ENCODE measurements at regions not wholly inside any gene's neighbourhood (a gene's known extent, or its start where the extent isn't known, plus 50 kb on each side); places are given as distances from the start of the nearest gene placed in this dataset.

DNA sequence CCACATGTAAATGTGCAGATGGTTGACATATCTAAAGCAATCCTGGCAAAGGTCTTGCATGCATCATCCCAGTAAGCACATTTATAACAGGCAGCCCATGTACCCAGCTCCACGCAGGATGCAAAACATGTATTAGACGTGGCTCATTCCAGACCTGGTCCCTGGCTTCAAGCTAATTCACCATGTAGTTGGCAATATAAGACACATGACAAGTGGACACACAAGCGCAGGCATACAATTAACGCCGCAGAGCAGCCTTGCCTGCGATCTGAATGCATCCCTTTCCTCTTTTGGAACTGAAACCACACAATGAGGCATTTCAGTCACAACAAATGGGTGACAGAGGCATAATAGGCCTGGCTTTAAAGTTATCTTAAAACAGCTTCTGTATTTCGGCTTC lies 114.5 kb upstream of the TRIM2 start:
- TF ChIP-seq, protein P1, sequence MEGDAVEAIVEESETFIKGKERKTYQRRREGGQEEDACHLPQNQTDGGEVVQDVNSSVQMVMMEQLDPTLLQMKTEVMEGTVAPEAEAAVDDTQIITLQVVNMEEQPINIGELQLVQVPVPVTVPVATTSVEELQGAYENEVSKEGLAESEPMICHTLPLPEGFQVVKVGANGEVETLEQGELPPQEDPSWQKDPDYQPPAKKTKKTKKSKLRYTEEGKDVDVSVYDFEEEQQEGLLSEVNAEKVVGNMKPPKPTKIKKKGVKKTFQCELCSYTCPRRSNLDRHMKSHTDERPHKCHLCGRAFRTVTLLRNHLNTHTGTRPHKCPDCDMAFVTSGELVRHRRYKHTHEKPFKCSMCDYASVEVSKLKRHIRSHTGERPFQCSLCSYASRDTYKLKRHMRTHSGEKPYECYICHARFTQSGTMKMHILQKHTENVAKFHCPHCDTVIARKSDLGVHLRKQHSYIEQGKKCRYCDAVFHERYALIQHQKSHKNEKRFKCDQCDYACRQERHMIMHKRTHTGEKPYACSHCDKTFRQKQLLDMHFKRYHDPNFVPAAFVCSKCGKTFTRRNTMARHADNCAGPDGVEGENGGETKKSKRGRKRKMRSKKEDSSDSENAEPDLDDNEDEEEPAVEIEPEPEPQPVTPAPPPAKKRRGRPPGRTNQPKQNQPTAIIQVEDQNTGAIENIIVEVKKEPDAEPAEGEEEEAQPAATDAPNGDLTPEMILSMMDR (IDR thresholded peaks at IDR 0.05; ENCODE audit: insufficient read depth, low read depth, low read length) = no peak
- no peak for TF ChIP-seq EZH2 (IDR thresholded peaks at IDR 0.05; ENCODE audit: insufficient read depth, low read length)

Measured in astrocyte (in vitro differentiated cells and primary cell).